ENCODE measurements at regions not wholly inside any gene's neighbourhood (a gene's known extent, or its start where the extent isn't known, plus 50 kb on each side); places are given as distances from the start of the nearest gene placed in this dataset.

DNA sequence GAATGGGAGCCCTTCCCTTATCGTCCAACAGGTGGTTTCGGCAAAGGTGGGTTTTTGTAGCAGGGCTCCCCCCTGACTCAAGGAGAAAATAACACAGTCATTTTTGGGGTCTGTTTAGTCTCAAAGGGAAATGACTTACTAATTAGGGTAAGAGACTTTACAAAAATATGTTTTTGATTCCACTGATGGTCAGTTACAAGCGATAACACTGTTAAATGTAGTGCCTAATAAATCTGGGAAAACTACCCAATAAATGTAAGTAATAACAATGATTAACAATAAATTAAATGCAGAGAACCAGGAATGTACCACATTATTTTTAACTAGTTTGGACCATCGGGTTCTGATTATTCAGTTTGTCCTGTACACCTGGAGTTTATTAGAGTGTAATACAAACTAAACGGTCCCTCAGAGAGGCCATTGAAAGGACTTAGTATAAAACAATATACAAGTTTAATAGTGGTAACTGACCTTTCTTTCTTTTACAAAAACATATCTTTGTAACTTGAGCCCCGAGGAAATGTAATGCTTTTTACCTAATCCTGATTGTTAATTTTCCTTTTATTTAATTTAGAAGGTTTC is 216.2 kb upstream of the HABP2 start:
- Histone ChIP-seq H3K36me3 (ENCODE audit: control insufficient read depth, insufficient read depth, low read length) (no peaks in the 10 kb centered on the region), H3K9ac (ENCODE audit: low read length) (no peak overlapping the region), H3K9me3 (ENCODE audit: control insufficient read depth, low read length) (no peaks in the 10 kb centered on the region), H3K4me3 (ENCODE audit: low read length) (no peak overlapping the region), H3K4me1 (ENCODE audit: control insufficient read depth, insufficient read depth, low read length) (no peaks in the 10 kb centered on the region), H3K27me3 (ENCODE audit: control insufficient read depth, insufficient read depth, low read length) (no peaks in the 10 kb centered on the region)

- Histone ChIP-seq H3K9ac (ENCODE audit: low read length) (no peak overlapping the region), H3K27me3 (ENCODE audit: control insufficient read depth, insufficient read depth, low read length) (no peaks in the 10 kb centered on the region), H3K36me3 (ENCODE audit: control insufficient read depth, insufficient read depth, low read length) (no peaks in the 10 kb centered on the region), H3K4me1 (ENCODE audit: control insufficient read depth, insufficient read depth, low read length) (no peaks in the 10 kb centered on the region), H3K9me3 (ENCODE audit: control insufficient read depth, low read length) (no peaks in the 10 kb centered on the region), H3K4me3 (ENCODE audit: low read length) (no peak overlapping the region)
Observed at GRCh38 chr10:113337142-113337541, 215.7 kb upstream of the HABP2 start.

- no peaks in the 10 kb centered on the region for H3K9me3 ChIP-seq (ENCODE audit: control insufficient read depth, low read length)
- H3K36me3 ChIP-seq (ENCODE audit: control insufficient read depth, insufficient read depth, low read length), result no peaks in the 10 kb centered on the region
- H3K9ac ChIP-seq (ENCODE audit: low read length), result no peak overlapping the region
- no peak overlapping the region for H3K4me3 ChIP-seq (ENCODE audit: low read length)
- H3K4me1 ChIP-seq (ENCODE audit: control insufficient read depth, insufficient read depth, low read length), result no peaks in the 10 kb centered on the region
- no peaks in the 10 kb centered on the region for H3K27me3 ChIP-seq (ENCODE audit: control insufficient read depth, insufficient read depth, low read length)
Observed at GRCh38 chr10:113339121-113339520, 213.7 kb upstream of the HABP2 start.

DNA sequence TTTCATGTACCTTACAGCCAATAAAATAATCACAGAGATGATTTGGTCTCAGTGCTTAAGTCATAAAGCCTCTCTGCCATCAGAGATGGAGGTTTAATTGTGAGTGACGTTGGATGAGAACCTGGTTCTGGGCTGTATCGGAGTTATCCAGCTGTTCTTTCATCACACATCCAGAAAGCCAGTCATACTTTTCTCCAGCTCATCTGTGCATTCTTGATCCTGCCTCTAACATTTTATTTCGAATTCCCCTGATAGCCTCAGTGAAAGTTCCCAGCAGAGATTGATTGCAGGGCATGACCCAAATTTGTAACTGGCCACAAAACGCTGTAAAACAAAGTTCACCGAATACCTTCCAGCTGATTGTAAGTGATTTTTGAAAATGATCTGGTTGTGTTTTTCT is 212.6 kb upstream of the HABP2 start:
- Histone ChIP-seq H3K36me3 (ENCODE audit: control insufficient read depth, insufficient read depth, low read length) (no peaks in the 10 kb centered on the region), H3K4me1 (ENCODE audit: control insufficient read depth, insufficient read depth, low read length) (no peaks in the 10 kb centered on the region), H3K27me3 (ENCODE audit: control insufficient read depth, insufficient read depth, low read length) (no peaks in the 10 kb centered on the region), H3K4me3 (ENCODE audit: low read length) (no peak overlapping the region), H3K9me3 (ENCODE audit: control insufficient read depth, low read length) (no peaks in the 10 kb centered on the region), H3K9ac (ENCODE audit: low read length) (no peak overlapping the region)

DNA sequence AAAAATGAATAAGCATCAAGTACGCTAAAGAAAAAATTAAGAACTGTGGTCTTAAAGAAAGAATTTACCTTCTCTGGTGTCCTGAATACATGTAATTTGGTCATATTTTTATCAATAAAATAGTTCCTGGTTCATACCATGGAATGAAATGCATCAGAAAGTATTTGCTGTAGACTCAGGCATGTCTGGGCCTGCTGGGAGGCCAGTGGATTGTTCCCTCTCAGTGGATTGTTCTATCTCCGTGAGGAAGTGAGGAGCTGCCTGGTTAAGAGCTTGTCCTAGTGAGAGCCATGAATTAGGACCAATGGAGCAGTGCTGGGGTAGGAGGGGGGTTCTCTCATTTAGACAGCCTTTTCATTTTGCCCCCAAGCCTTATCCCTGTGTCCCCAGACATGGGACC is 211.7 kb upstream of the HABP2 start:
- Histone ChIP-seq H3K27me3 (ENCODE audit: control insufficient read depth, insufficient read depth, low read length) (no peaks in the 10 kb centered on the region), H3K9me3 (ENCODE audit: control insufficient read depth, low read length) (no peaks in the 10 kb centered on the region), H3K4me3 (ENCODE audit: low read length) (no peak overlapping the region), H3K36me3 (ENCODE audit: control insufficient read depth, insufficient read depth, low read length) (no peaks in the 10 kb centered on the region), H3K9ac (ENCODE audit: low read length) (no peak overlapping the region), H3K4me1 (ENCODE audit: control insufficient read depth, insufficient read depth, low read length) (no peaks in the 10 kb centered on the region)

GRCh38 chr10:113345826-113346624 is 206.8 kb upstream of the HABP2 start:
- H3K36me3 ChIP-seq (ENCODE audit: control insufficient read depth, insufficient read depth, low read length), result no peaks in the 10 kb centered on the region
- no peak overlapping the region for H3K9ac ChIP-seq (ENCODE audit: low read length)
- no peaks in the 10 kb centered on the region for H3K27me3 ChIP-seq (ENCODE audit: control insufficient read depth, insufficient read depth, low read length)
- H3K4me1 ChIP-seq (ENCODE audit: control insufficient read depth, insufficient read depth, low read length), result no peaks in the 10 kb centered on the region
- no peak overlapping the region for H3K4me3 ChIP-seq (ENCODE audit: low read length)
- H3K9me3 ChIP-seq (ENCODE audit: control insufficient read depth, low read length), result no peaks in the 10 kb centered on the region

- no peaks in the 10 kb centered on the region for H3K4me1 ChIP-seq (ENCODE audit: control insufficient read depth, insufficient read depth, low read length)
- no peak overlapping the region for H3K9ac ChIP-seq (ENCODE audit: low read length)
- H3K4me3 ChIP-seq (ENCODE audit: low read length), result no peak overlapping the region
- no peaks in the 10 kb centered on the region for H3K9me3 ChIP-seq (ENCODE audit: control insufficient read depth, low read length)
- H3K27me3 ChIP-seq (ENCODE audit: control insufficient read depth, insufficient read depth, low read length), result no peaks in the 10 kb centered on the region
- H3K36me3 ChIP-seq (ENCODE audit: control insufficient read depth, insufficient read depth, low read length), result no peaks in the 10 kb centered on the region
Observed at GRCh38 chr10:113347508-113347907, 205.3 kb upstream of the HABP2 start.

- no peak overlapping the region for H3K4me3 ChIP-seq (ENCODE audit: low read length)
- no peaks in the 10 kb centered on the region for H3K9me3 ChIP-seq (ENCODE audit: control insufficient read depth, low read length)
- H3K9ac ChIP-seq (ENCODE audit: low read length), result no peak overlapping the region
- H3K4me1 ChIP-seq (ENCODE audit: control insufficient read depth, insufficient read depth, low read length), result no peaks in the 10 kb centered on the region
- H3K27me3 ChIP-seq (ENCODE audit: control insufficient read depth, insufficient read depth, low read length), result no peaks in the 10 kb centered on the region
- H3K36me3 ChIP-seq (ENCODE audit: control insufficient read depth, insufficient read depth, low read length), result no peaks in the 10 kb centered on the region
Observed at GRCh38 chr10:113348694-113349093, 204.2 kb upstream of the HABP2 start.

DNA sequence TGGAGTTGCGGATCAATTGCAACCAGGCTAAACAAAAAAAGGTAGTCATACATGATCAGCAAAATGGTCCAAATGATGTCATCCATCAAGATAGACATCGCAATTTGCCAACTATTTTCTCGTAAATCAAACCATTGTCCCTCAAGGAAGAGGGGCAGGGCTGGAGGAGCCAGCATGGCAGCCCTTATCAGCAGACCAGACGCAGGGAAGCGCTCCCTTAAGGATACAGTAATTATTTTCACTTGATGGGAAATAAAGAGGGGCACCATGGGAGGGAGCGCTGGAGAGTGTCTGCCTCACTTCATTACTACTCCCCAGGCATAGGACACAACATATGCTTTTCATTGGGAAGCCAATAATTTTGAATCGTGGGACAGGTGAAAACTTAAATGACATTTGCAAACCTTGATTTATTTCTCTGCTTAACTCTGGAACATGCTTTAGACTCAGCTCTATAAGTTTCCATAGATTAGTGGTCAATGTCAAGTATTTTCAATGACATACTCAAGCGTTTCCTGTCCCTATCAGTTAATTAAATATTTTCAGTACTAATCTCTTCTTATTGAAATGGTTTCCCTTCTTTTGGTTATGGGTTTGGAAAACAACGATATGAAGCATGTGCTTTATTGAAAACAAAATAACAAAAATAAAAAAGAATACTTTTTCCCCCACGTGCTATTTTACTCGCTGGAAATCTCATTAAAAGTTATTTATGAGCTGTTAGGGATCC is 202.4 kb upstream of the HABP2 start:
- Histone ChIP-seq H3K27me3 (ENCODE audit: control insufficient read depth, insufficient read depth, low read length) (no peaks in the 10 kb centered on the region), H3K4me3 (ENCODE audit: low read length) (no peak overlapping the region), H3K9me3 (ENCODE audit: control insufficient read depth, low read length) (no peaks in the 10 kb centered on the region), H3K4me1 (ENCODE audit: control insufficient read depth, insufficient read depth, low read length) (no peaks in the 10 kb centered on the region), H3K9ac (ENCODE audit: low read length) (no peak overlapping the region), H3K36me3 (ENCODE audit: control insufficient read depth, insufficient read depth, low read length) (no peaks in the 10 kb centered on the region)

DNA sequence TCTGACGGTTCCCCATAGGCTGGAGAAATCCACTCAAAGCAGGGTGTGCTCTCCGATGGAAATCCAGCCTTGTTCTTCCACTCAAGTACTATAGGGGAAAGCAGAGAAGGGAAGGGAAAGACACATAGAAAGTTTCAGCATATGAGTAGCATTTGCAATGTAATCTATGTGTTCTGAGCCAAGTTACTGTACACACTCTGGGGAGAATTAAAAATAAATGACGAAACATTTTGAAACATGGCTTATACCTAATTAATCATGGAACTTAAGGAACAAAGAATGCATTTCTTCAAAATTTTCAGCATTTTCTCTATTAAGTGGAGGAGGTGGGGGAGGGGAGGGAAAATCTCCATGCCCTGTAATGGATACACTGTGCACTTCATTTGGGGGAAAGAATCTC is 198.1 kb upstream of the HABP2 start:
- no peak overlapping the region for H3K9ac ChIP-seq (ENCODE audit: low read length)
- no peaks in the 10 kb centered on the region for H3K27me3 ChIP-seq (ENCODE audit: control insufficient read depth, insufficient read depth, low read length)
- no peak overlapping the region for H3K4me3 ChIP-seq (ENCODE audit: low read length)
- no peaks in the 10 kb centered on the region for H3K36me3 ChIP-seq (ENCODE audit: control insufficient read depth, insufficient read depth, low read length)
- no peaks in the 10 kb centered on the region for H3K4me1 ChIP-seq (ENCODE audit: control insufficient read depth, insufficient read depth, low read length)
- no peaks in the 10 kb centered on the region for H3K9me3 ChIP-seq (ENCODE audit: control insufficient read depth, low read length)

DNA sequence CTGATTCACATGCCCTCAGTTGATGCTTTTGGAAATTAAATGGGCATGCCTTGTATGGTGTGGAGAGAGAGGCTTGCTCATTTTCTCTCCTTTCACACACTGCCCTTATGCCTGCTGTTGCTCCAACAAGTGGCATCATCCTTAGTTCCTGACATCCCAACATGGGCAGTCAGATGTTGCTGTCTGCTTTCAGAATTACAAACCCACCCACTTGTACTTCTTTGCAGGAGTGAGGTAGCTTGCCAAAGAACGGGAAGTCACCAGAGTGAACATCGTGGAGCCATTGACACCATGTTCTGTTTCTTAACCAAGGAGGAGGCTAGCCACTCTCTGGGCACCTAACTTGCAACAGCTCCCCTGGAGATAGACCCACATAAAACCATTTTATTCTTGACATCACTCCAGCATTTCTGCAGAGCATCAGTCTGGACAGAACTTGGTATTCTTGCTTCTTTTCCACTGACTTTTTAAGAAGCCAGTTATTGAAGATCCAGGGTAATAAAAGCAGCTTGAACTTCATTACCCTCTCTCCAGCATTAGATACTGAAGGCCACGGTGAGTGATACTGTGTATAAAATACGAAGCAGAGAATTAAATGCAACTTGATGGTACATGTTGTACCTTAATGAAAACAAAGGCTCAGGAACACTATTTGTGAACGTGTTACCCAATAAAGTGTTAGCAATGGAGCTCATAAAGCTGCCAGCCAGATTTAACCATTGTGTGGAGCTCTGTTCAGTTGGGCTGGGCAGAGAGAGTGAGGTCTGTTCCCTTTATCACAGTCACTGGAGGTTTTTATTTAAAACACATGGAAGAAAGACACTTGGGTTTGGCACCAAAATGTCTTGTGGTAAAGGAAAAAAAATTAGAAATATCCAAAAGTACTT is 195.8 kb upstream of the HABP2 start:
- no peak overlapping the region for H3K4me3 ChIP-seq (ENCODE audit: low read length)
- H3K9me3 ChIP-seq (ENCODE audit: control insufficient read depth, low read length), result no peaks in the 10 kb centered on the region
- H3K27me3 ChIP-seq (ENCODE audit: control insufficient read depth, insufficient read depth, low read length), result no peaks in the 10 kb centered on the region
- H3K36me3 ChIP-seq (ENCODE audit: control insufficient read depth, insufficient read depth, low read length), result no peaks in the 10 kb centered on the region
- H3K4me1 ChIP-seq (ENCODE audit: control insufficient read depth, insufficient read depth, low read length), result no peaks in the 10 kb centered on the region
- no peak overlapping the region for H3K9ac ChIP-seq (ENCODE audit: low read length)
